A673 (cell line): ENCODE measurements at regions not wholly inside any gene's neighbourhood (a gene's known extent, or its start where the extent isn't known, plus 50 kb on each side); places are given as distances from the start of the nearest gene placed in this dataset.

Experiments used
- CTCF ChIP-seq: fragments of 300-800, 200-600 bp; sonication (generic); conservative IDR thresholded peaks from 2 replicates; pipeline ENCODE4 v1.5.1; 2017; ENCODE audit warnings: low read depth, mild to moderate bottlenecking, antibody characterized with exemption, low read length, moderate library complexity, mixed read lengths
- EZH2 ChIP-seq: fragments of 200-600 bp; sonication (generic); IDR thresholded peaks from 2 replicates; pipeline ENCODE4 v1.6.1; 2017; ENCODE audit warnings: borderline replicate concordance, low read depth, mild to moderate bottlenecking, mixed read lengths, antibody characterized with exemption, low read length; ENCODE audit not compliant: poor library complexity, severe bottlenecking

DNA sequence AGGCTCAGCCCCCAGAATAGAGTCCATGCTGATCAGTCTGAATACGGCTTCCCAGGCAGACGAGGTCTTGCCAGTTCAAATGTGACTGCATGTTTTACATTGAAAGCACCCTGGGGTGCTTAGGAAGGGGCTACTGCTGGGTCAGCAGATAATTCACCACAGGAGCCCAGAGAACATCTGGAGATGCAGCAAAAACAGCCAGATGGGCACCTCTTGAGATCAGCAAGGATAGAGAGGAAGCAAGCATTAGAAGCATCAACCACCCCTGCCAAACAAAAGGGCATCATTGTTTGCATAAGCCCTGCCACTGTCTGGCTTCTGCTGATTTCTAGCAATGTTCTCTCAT lies 403.1 kb downstream of the RRAGC start:
- TF ChIP-seq CTCF (no peak), EZH2 (no peak)
